Peyer's patch (tissue), 4 donors: ENCODE measurements at regions not wholly inside any gene's neighbourhood (a gene's known extent, or its start where the extent isn't known, plus 50 kb on each side); places are given as distances from the start of the nearest gene placed in this dataset.

Experiments
- DNase-seq, 3 donors: peaks; one replicate each; pipeline ENCODE4 v3.0.0-alpha.2; 2017 to 2019
- H3K27ac ChIP-seq, 4 donors: fragments of 200-600 bp; sonication (generic); one replicate each; pipeline ENCODE4 v1.5.1; 2016 to 2019
- H3K27me3 ChIP-seq, 2 donors: fragments of 200-600 bp; sonication (generic); one replicate each; pipeline ENCODE4 v1.5.1; 2019
- H3K36me3 ChIP-seq, 3 donors: fragments of 200-600 bp; sonication (generic); one replicate each; pipeline ENCODE4 v1.5.1; 2016 to 2019
- H3K4me1 ChIP-seq, 4 donors: fragments of 200-600 bp; sonication (generic); one replicate each; pipeline ENCODE4 v1.5.1; 2016 to 2019
- H3K4me3 ChIP-seq, 4 donors: fragments of 200-600 bp; sonication (generic); 1 replicate in 3 of 4; 2 replicates in 1 of 4; pipeline ENCODE4 v1.5.1; 2016 to 2019; ENCODE audit warnings: mild to moderate bottlenecking in 1 of 4
- H3K9me3 ChIP-seq, 4 donors: fragments of 200-600 bp; sonication (generic); one replicate each; pipeline ENCODE4 v1.5.1; 2016 to 2019; ENCODE audit warnings: mild to moderate bottlenecking in 1 of 4
- POLR2A ChIP-seq, 2 donors: fragments of 450-650 bp; IDR thresholded peaks; one replicate each; pipeline ENCODE4 v1.5.1; 2017; ENCODE audit warnings: antibody characterized with exemption in 2 of 2, mild to moderate bottlenecking in 2 of 2, moderate library complexity in 2 of 2
- TF ChIP-seq, protein P1 (sequence below), 6 experiments: fragments of 450-650 bp in 4 of 6; fragments of 200-600 bp in 2 of 6; sonication (generic) in 1 of 6; IDR thresholded peaks; one replicate each; pipeline ENCODE4 v1.5.1; 2017 to 2019; ENCODE audit warnings: antibody characterized with exemption in 6 of 6, mild to moderate bottlenecking in 3 of 6, moderate library complexity in 1 of 6

- TF ChIP-seq, protein P1, sequence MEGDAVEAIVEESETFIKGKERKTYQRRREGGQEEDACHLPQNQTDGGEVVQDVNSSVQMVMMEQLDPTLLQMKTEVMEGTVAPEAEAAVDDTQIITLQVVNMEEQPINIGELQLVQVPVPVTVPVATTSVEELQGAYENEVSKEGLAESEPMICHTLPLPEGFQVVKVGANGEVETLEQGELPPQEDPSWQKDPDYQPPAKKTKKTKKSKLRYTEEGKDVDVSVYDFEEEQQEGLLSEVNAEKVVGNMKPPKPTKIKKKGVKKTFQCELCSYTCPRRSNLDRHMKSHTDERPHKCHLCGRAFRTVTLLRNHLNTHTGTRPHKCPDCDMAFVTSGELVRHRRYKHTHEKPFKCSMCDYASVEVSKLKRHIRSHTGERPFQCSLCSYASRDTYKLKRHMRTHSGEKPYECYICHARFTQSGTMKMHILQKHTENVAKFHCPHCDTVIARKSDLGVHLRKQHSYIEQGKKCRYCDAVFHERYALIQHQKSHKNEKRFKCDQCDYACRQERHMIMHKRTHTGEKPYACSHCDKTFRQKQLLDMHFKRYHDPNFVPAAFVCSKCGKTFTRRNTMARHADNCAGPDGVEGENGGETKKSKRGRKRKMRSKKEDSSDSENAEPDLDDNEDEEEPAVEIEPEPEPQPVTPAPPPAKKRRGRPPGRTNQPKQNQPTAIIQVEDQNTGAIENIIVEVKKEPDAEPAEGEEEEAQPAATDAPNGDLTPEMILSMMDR (IDR thresholded peaks at IDR 0.05): no peak
- no peak for TF ChIP-seq POLR2A (IDR thresholded peaks at IDR 0.05)
Measured at GRCh38 chr2:196224756-196225155, 53.4 kb upstream of the STK17B start.

DNA sequence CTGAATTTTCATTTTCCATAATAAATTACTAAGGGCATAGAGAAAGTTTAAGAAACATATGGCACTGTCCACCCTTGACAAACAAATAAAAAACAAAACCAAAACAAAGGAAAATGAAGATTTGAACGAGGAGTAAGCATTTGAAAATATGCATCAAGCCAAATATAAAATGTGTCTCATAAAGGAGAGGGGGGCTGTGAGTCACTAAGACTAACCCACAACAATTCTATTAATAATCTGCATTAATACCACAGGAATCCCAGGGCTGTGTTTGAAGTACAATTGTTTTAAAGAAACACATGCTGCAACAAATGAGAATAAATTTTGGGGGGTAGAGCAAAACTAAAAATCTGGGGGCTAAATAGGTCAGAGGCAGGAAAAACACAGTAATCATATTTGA is 53.8 kb upstream of the STK17B start:
- TF ChIP-seq, protein P1 (IDR thresholded peaks at IDR 0.05): no peak
- no peak for TF ChIP-seq POLR2A (IDR thresholded peaks at IDR 0.05)
- H3K36me3 ChIP-seq: no peaks in the 10 kb centered on the region
- peaks cover 0 to 2% (median under 1%) of the 10 kb centered on the region in 4 donors for H3K4me1 ChIP-seq
- no peaks in the 10 kb centered on the region for H3K9me3 ChIP-seq
- H3K4me3 ChIP-seq: no peak overlapping the region
- no peak overlapping the region for H3K27ac ChIP-seq
- no peak for DNase-seq
- no peaks in the 10 kb centered on the region for H3K27me3 ChIP-seq

More at GRCh38 chr2:196224756-196225155, 53.4 kb upstream of the STK17B start:
- peak overlapping the region in 1 of 4 donors; percentile 3 for H3K27ac ChIP-seq
- no peak overlapping the region for H3K4me3 ChIP-seq
- no peaks in the 10 kb centered on the region for H3K9me3 ChIP-seq
- no peaks in the 10 kb centered on the region for H3K27me3 ChIP-seq
- peaks cover 0 to 5% (median 2%) of the 10 kb centered on the region in 4 donors for H3K4me1 ChIP-seq
- no peak for DNase-seq
- H3K36me3 ChIP-seq: no peaks in the 10 kb centered on the region

DNA sequence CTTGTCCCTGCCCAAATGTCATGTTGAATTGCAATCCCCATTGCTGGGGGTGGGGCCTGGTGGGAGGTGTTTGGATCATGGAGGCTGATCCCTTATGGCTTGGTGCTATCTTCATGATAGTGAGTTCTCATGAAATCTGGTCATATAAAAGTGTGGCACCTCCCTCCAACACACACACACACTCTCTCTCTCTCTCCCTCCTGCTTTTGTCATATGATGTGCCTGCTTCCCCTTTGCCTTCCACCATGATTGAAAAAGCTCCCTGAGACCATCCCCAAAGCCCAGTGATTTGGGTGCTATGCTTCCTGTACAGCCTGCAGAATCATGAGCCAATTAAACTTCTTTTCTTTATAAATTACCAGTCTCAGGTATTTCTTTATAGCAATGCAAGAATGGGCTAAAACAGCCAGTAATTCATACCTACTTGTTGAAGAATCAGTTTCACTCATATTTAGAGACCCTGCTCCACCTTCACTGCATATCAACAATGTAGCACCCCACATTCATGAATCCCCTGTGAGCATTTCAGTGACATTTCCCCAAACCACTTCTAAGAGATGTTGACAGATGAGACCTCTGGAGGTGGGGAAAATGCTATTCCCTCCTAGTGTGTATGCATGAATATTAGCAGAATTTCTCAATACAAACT is 54.8 kb upstream of the STK17B start:
- Histone ChIP-seq H3K27ac (no peak overlapping the region), H3K9me3 (no peaks in the 10 kb centered on the region), H3K4me3 (no peak overlapping the region), H3K4me1 (no peaks in the 10 kb centered on the region), H3K36me3 (no peaks in the 10 kb centered on the region), H3K27me3 (no peaks in the 10 kb centered on the region)
- no peak for DNase-seq
- TF ChIP-seq POLR2A (IDR thresholded peaks at IDR 0.05): no peak
- TF ChIP-seq, protein P1 (IDR thresholded peaks at IDR 0.05): no peak

DNA sequence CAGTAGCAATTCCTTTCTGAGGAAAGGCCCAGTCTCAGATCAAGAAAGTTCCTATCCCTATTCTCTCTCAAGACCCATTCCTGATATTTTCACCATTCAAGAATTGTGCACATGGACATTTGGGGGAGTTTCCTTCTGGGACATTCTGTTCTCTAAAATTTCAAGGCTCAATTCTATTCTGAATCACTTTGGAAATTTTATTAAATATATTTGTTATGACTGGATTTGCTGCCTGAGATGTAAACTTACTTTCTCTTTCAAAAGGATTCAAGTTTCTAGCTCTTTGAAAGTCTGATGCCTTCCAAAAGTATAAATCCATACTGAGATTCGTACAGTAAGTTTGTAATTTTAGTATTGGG is 55.3 kb upstream of the STK17B start:
- Histone ChIP-seq H3K4me1 (no peaks in the 10 kb centered on the region), H3K36me3 (no peaks in the 10 kb centered on the region), H3K27ac (no peak overlapping the region), H3K9me3 (no peaks in the 10 kb centered on the region), H3K4me3 (no peak overlapping the region), H3K27me3 (no peaks in the 10 kb centered on the region)
- no peak for DNase-seq
- TF ChIP-seq, protein P1 (IDR thresholded peaks at IDR 0.05): no peak
- TF ChIP-seq POLR2A (IDR thresholded peaks at IDR 0.05): no peak

- no peaks in the 10 kb centered on the region for H3K9me3 ChIP-seq
- TF ChIP-seq POLR2A (IDR thresholded peaks at IDR 0.05): no peak
- TF ChIP-seq, protein P1 (IDR thresholded peaks at IDR 0.05): no peak
Measured at GRCh38 chr2:196229013-196229412, 57.6 kb upstream of the STK17B start.

More at GRCh38 chr2:196229013-196229412, 57.6 kb upstream of the STK17B start:
- Histone ChIP-seq H3K4me3 (no peak overlapping the region), H3K27me3 (no peaks in the 10 kb centered on the region), H3K36me3 (no peaks in the 10 kb centered on the region), H3K27ac (peak overlapping the region in 1 of 4 donors; percentile 58), H3K4me1 (peaks cover 0 to 15% (median 9%) of the 10 kb centered on the region in 4 donors)
- DNase-seq: no peak
